Thoracic aorta (tissue), 2 donors: ENCODE measurements at regions not wholly inside any gene's neighbourhood (a gene's known extent, or its start where the extent isn't known, plus 50 kb on each side); places are given as distances from the start of the nearest gene placed in this dataset.

ENCODE experiments used
- ATAC-seq: fragments of 150-250 bp; one replicate; pipeline ENCODE4 v1.8.0; 2017; ENCODE audit warnings: low read depth; ENCODE audit not compliant: insufficient number of reproducible peaks, low FRiP score
- DNase-seq: peaks from one replicate; pipeline ENCODE4 v3.0.0-alpha.2; 2020; ENCODE audit warnings: low spot score
- H3K27ac ChIP-seq, 2 donors: fragments of 200-600 bp; sonication (generic); 1 replicate in 1 of 2; 2 replicates in 1 of 2; pipeline ENCODE4 v1.5.1; 2016; ENCODE audit warnings: mild to moderate bottlenecking in 2 of 2, moderate library complexity in 2 of 2
- H3K27me3 ChIP-seq: fragments of 200-600 bp; sonication (generic); replicated peaks from 2 replicates; pipeline ENCODE4 v1.6.0; 2016; ENCODE audit warnings: mild to moderate bottlenecking; ENCODE audit not compliant: insufficient read depth
- H3K36me3 ChIP-seq: fragments of 200-600 bp; sonication (generic); one replicate; pipeline ENCODE4 v1.5.1; 2016
- H3K4me1 ChIP-seq, 2 donors: fragments of 200-600 bp; sonication (generic); 1 replicate in 1 of 2; 2 replicates in 1 of 2; pipeline versions ENCODE4 v1.5.1 to v1.6.0; 2016; ENCODE audit warnings: low read depth in 2 of 2, mild to moderate bottlenecking in 1 of 2; ENCODE audit not compliant: control insufficient read depth in 1 of 2
- H3K4me3 ChIP-seq: fragments of 200-600 bp; sonication (generic); 2 replicates; pipeline ENCODE4 v1.5.1; 2016; ENCODE audit warnings: mild to moderate bottlenecking
- H3K9me3 ChIP-seq: fragments of 200-600 bp; sonication (generic); 2 replicates; pipeline ENCODE4 v1.5.1; 2016
- TF ChIP-seq, protein P1 (sequence below): fragments of 200-600 bp; sonication (generic); IDR thresholded peaks from one replicate; pipeline ENCODE4 v1.5.1; 2019; ENCODE audit warnings: antibody characterized with exemption

DNA sequence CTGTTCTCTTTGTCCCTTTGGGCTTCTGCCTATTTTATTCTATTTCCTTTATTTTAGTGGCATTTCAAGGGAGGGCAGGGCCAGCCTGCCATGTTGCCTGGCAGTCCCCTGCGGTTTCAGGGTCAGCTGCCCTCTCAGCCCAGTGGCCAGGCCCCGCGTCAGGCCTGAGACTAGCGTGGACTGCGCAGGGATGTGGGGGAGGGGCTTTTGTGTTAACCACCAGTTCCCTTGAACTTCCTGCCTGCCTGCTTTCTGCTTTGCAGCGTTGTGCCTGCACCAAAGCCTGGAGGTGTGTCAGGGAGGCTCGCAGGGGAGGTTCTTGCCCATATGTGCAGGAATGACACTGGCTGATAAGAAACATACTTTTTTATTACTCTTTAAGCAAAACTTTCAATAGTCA is 157.6 kb downstream of the SLC35B3 start:
- DNase-seq (no peak), ATAC-seq (no peak)
- H3K9me3 ChIP-seq, result no peaks in the 10 kb centered on the region
- no peak overlapping the region for H3K4me3 ChIP-seq
- H3K36me3 ChIP-seq, result no peaks in the 10 kb centered on the region
- TF ChIP-seq, protein P1, sequence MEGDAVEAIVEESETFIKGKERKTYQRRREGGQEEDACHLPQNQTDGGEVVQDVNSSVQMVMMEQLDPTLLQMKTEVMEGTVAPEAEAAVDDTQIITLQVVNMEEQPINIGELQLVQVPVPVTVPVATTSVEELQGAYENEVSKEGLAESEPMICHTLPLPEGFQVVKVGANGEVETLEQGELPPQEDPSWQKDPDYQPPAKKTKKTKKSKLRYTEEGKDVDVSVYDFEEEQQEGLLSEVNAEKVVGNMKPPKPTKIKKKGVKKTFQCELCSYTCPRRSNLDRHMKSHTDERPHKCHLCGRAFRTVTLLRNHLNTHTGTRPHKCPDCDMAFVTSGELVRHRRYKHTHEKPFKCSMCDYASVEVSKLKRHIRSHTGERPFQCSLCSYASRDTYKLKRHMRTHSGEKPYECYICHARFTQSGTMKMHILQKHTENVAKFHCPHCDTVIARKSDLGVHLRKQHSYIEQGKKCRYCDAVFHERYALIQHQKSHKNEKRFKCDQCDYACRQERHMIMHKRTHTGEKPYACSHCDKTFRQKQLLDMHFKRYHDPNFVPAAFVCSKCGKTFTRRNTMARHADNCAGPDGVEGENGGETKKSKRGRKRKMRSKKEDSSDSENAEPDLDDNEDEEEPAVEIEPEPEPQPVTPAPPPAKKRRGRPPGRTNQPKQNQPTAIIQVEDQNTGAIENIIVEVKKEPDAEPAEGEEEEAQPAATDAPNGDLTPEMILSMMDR, result no peak
- H3K27me3 ChIP-seq, result no peaks in the 10 kb centered on the region
- no peaks in the 10 kb centered on the region for H3K4me1 ChIP-seq
- no peak overlapping the region for H3K27ac ChIP-seq

DNA sequence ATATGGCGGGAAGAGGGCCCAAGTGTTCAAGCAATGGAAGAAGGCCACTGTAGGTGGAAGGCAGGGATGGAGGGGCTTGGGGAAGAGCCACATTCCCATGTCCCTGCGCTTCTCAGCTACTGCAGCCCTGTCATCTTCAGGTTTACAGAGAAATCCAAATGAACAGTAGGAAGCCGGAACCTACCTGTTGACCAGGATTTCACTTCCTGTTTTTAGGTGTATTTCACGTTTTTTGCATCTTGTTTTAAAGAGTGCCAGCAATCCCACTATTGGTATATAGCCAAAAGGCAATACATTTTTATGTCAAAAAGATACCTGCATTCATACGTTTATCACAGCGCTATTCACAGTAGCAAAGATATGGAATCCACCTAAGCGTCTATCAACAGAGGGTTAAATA is 159.2 kb downstream of the SLC35B3 start:
- TF ChIP-seq, protein P1, result no peak
- Histone ChIP-seq H3K27ac (no peak overlapping the region), H3K9me3 (no peaks in the 10 kb centered on the region), H3K4me1 (no peaks in the 10 kb centered on the region), H3K36me3 (no peaks in the 10 kb centered on the region), H3K4me3 (no peak overlapping the region), H3K27me3 (no peaks in the 10 kb centered on the region)
- ATAC-seq (no peak), DNase-seq (no peak)

DNA sequence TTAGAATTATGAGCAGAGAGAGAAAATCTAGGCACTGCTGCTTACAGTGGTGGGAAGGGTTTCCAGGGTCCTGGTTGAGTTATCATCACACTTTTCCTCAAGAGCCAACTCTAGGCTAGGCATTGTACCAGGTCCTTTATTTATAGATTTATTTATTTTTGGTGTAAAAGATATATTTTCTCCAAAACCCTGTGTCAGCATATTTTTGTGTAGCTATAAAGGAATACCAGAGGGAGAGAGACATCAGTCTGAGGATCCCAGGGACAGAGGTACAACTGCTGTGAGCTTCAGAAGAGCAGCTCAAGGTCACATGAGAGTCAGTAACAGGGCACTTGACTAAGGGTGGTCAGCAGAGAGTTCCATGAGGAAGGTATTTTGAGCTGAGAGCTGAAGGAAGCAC is 159.7 kb downstream of the SLC35B3 start:
- Histone ChIP-seq H3K4me3 (no peak overlapping the region), H3K4me1 (no peaks in the 10 kb centered on the region), H3K9me3 (no peaks in the 10 kb centered on the region), H3K27me3 (no peaks in the 10 kb centered on the region), H3K27ac (no peak overlapping the region), H3K36me3 (no peaks in the 10 kb centered on the region)
- ATAC-seq (no peak), DNase-seq (no peak)
- TF ChIP-seq, protein P1, result no peak

DNA sequence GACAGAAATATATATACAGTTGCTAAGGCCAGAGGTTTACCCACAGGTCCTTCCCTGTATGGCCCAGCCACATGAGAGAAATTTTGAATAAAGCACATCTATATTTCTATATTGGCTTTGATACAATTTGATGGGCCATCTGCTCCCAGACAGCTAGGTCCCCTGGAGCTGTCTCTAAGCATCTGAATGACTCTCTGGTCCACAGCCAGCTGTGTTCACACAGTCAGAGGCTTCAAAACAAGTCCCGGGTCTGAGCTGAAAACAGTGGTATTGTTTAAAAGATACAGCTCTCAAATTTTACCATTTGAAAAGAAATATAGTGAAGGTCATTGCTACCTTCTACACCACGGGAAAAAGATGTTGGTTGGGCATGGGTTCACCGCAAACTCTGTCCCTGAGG is 161.1 kb downstream of the SLC35B3 start:
- Histone ChIP-seq H3K4me3 (no peak overlapping the region), H3K9me3 (no peaks in the 10 kb centered on the region), H3K4me1 (no peaks in the 10 kb centered on the region), H3K27me3 (no peaks in the 10 kb centered on the region), H3K27ac (no peak overlapping the region), H3K36me3 (no peaks in the 10 kb centered on the region)
- DNase-seq, result no peak
- no peak for ATAC-seq
- TF ChIP-seq, protein P1, result no peak

DNA sequence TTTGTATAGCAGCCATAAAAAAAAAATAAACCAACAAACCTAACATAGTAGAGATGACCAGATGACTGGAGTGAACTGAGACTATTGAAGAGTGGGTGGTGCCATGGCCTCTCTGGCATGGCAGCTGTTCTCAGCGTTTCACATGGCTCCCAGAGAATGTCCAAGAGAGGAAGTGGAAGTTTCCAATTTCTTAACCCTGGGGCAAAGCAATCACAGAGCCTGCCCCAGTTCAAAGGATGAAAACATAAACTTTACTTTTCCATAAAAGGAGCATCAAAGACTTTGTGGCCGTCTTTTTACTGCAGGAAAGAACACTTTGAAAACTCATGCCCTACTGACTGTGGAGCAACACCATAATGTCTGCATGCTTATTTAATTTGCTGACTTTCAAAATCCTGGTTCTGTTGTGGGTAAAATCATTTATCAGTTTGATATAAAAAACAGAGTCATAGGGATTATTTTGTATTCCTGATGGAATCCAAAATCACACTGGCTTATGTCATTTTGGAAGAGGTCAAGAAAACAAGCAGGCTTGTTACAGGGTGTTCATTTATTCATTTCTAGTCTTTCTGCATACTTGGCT is 165.4 kb downstream of the SLC35B3 start:
- Histone ChIP-seq H3K4me1 (no peaks in the 10 kb centered on the region), H3K27ac (no peak overlapping the region), H3K4me3 (no peak overlapping the region), H3K9me3 (no peaks in the 10 kb centered on the region), H3K27me3 (no peaks in the 10 kb centered on the region), H3K36me3 (no peaks in the 10 kb centered on the region)
- DNase-seq (no peak), ATAC-seq (no peak)
- TF ChIP-seq, protein P1, result no peak
